A673 (cell line): ENCODE measurements at regions not wholly inside any gene's neighbourhood (a gene's known extent, or its start where the extent isn't known, plus 50 kb on each side); places are given as distances from the start of the nearest gene placed in this dataset.

ENCODE experiments used
- BruUV-seq: library from RNA; stranded (reverse); fragments of 400-500 nt; replicated peaks from 2 replicates; lab custom pipeline; 2021; lab: Mats Ljungman, UMichigan
- CTCF ChIA-PET: fragments of 300-600 bp; sonication (Branson Sonifier 250); formaldehyde crosslinking; loops from one replicate; lab custom pipeline; 2022; ENCODE audit warnings: antibody characterized with exemption; lab: Charles Lee
- POLR2A ChIA-PET: fragments of 300-600 bp; sonication (Branson Sonifier 250); formaldehyde crosslinking; loops from one replicate; lab custom pipeline; 2022; ENCODE audit warnings: antibody characterized with exemption; ENCODE audit not compliant: low non-redundant PET; lab: Charles Lee
- DNase-seq: peaks from one replicate; pipeline ENCODE4 v3.0.0-alpha.2; 2015; ENCODE audit warnings: low spot score
- H3K27ac ChIP-seq: fragments of 200-600 bp; sonication (generic); 2 replicates; pipeline ENCODE4 v1.5.1; 2016; ENCODE audit warnings: mixed run types, low read depth, mild to moderate bottlenecking, mixed read lengths, antibody characterized with exemption, low read length; ENCODE audit not compliant: poor library complexity, severe bottlenecking
- H3K27me3 ChIP-seq: fragments of 200-600 bp; sonication (generic); replicated peaks from 2 replicates; pipeline ENCODE4 v1.6.1; 2017; ENCODE audit warnings: mixed run types, low read depth, mild to moderate bottlenecking, mixed read lengths, antibody characterized with exemption, low read length; ENCODE audit not compliant: insufficient read depth, poor library complexity
- H3K36me3 ChIP-seq: fragments of 200-600 bp; sonication (generic); 2 replicates; pipeline ENCODE4 v1.6.1; 2016; ENCODE audit warnings: mixed run types, mild to moderate bottlenecking, mixed read lengths, antibody characterized with exemption, low read length; ENCODE audit not compliant: insufficient read depth, poor library complexity, severe bottlenecking
- H3K4me1 ChIP-seq: fragments of 200-600 bp; sonication (generic); 2 replicates; pipeline ENCODE4 v1.6.1; 2017; ENCODE audit warnings: mixed run types, mild to moderate bottlenecking, mixed read lengths, antibody characterized with exemption, low read length; ENCODE audit not compliant: insufficient read depth, poor library complexity, severe bottlenecking
- H3K4me3 ChIP-seq: fragments of 200-600 bp; sonication (generic); 2 replicates; pipeline ENCODE4 v1.5.1; 2016; ENCODE audit warnings: low read depth, mixed run types, mild to moderate bottlenecking, mixed read lengths, low read length; ENCODE audit not compliant: poor library complexity, severe bottlenecking
- H3K9me3 ChIP-seq: fragments of 200-600 bp; sonication (generic); 2 replicates; pipeline ENCODE4 v1.6.1; 2016; ENCODE audit warnings: mixed run types, low read depth, mild to moderate bottlenecking, mixed read lengths, antibody characterized with exemption, low read length; ENCODE audit not compliant: poor library complexity, severe bottlenecking
- EZH2 ChIP-seq: fragments of 200-600 bp; sonication (generic); IDR thresholded peaks from 2 replicates; pipeline ENCODE4 v1.6.1; 2017; ENCODE audit warnings: borderline replicate concordance, low read depth, mild to moderate bottlenecking, mixed read lengths, antibody characterized with exemption, low read length; ENCODE audit not compliant: poor library complexity, severe bottlenecking
- intact Hi-C: fragments of 100-400 bp; cut with micrococcal nuclease; formaldehyde crosslinking; loops from one replicate; pipeline ENCODE4 v1.10.0; 2022; ENCODE audit not compliant: unreplicated experiment
- TF ChIP-seq, protein P1 (sequence below): fragments of 300-800, 200-600 bp; sonication (generic); conservative IDR thresholded peaks from 2 replicates; pipeline ENCODE4 v1.5.1; 2017; ENCODE audit warnings: low read depth, mild to moderate bottlenecking, antibody characterized with exemption, low read length, moderate library complexity, mixed read lengths

DNA sequence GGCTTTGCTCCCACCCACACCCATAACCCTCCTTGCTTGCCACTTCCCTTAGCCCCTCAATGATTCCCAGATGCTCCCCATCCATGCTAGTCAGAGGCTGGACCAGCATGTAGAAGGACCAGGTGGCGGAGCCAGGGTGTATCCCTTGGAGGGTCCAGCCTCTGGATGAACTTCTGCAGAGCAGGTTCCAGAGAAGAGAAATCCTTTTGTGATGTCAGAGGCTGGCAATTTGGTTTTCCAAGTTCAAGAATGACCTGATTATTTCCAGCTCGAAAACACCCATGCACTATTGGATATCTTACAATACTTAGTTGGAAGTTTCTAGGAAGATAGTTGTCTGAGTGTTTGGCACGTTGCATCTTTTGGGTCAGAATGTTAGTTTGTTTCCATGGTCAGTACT is 168.3 kb upstream of the RPS6KA3 start:
- no TSS peak for BruUV-seq
- Histone ChIP-seq H3K36me3 (no peaks in the 10 kb centered on the region), H3K27me3 (no peaks in the 10 kb centered on the region), H3K4me1 (peaks cover 5% of the 10 kb centered on the region), H3K27ac (no peak overlapping the region), H3K9me3 (no peaks in the 10 kb centered on the region), H3K4me3 (no peak overlapping the region)
- no peak for DNase-seq
- intact Hi-C loops = no loop called here
- POLR2A ChIA-PET = no interaction called here
- TF ChIP-seq, protein P1, sequence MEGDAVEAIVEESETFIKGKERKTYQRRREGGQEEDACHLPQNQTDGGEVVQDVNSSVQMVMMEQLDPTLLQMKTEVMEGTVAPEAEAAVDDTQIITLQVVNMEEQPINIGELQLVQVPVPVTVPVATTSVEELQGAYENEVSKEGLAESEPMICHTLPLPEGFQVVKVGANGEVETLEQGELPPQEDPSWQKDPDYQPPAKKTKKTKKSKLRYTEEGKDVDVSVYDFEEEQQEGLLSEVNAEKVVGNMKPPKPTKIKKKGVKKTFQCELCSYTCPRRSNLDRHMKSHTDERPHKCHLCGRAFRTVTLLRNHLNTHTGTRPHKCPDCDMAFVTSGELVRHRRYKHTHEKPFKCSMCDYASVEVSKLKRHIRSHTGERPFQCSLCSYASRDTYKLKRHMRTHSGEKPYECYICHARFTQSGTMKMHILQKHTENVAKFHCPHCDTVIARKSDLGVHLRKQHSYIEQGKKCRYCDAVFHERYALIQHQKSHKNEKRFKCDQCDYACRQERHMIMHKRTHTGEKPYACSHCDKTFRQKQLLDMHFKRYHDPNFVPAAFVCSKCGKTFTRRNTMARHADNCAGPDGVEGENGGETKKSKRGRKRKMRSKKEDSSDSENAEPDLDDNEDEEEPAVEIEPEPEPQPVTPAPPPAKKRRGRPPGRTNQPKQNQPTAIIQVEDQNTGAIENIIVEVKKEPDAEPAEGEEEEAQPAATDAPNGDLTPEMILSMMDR = no peak
- no peak for TF ChIP-seq EZH2
- CTCF ChIA-PET = no interaction called here

DNA sequence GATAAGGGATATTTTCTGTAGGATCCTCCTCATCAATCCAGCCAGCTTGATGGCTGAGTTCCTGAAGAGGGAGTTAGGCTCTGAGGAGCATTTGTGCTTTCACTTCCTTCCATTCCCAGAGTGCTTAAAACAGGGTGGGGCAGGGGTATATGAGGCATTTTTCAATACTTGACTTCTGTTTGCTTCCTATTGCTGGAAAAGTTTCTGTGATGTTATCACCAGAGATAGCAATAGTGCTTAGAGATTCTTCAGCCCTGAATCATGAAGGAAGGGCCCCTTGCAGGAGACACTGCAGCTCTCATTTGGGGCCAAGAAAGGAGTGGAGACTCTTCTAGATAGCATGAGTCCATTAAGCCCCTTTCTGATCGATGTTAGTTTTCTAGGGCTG is 166.7 kb upstream of the RPS6KA3 start:
- peaks cover 5% of the 10 kb centered on the region for H3K4me1 ChIP-seq
- no peak overlapping the region for H3K27ac ChIP-seq
- no peaks in the 10 kb centered on the region for H3K36me3 ChIP-seq
- no peak for DNase-seq
- H3K9me3 ChIP-seq = no peaks in the 10 kb centered on the region
- POLR2A ChIA-PET = no interaction called here
- no TSS peak for BruUV-seq
- intact Hi-C loops = no loop called here
- H3K27me3 ChIP-seq = no peaks in the 10 kb centered on the region
- H3K4me3 ChIP-seq = no peak overlapping the region
- CTCF ChIA-PET = no interaction called here
- TF ChIP-seq, protein P1 = no peak
- TF ChIP-seq EZH2 = no peak

DNA sequence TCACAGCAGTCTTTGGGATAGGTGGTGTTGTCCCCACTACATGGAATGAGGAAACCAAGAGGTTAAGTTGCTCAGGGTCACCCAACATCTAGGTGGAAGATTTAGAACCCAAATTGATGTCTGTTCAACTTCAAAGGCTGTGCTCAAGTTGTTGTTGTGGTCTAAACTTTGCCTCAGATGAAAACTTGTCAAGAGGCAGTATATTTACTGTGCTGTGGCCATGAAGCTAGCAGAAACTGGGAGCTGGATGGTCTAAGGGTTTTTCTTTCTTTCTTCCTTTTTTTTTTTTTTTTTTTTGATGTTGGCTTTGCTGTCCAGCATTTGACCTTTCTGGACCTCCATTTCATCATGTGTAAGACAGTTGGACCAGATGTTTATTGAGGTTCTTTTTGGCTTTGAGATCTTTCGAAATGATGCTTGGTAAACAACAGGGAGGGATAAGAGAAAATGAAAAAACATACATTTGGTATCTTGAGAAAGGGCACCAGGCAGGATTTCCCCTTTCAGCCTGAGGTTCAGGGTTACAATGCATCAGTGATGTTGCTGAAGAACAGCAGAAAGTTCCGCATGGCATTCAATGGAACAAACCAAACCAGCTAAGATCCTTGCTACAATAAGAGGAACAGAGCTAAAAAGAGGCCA is 166.2 kb upstream of the RPS6KA3 start:
- CTCF ChIA-PET = no interaction called here
- no peaks in the 10 kb centered on the region for H3K36me3 ChIP-seq
- intact Hi-C loops = no loop called here
- H3K4me1 ChIP-seq = peaks cover 5% of the 10 kb centered on the region
- BruUV-seq = no TSS peak
- DNase-seq = no peak
- no peak for TF ChIP-seq EZH2
- TF ChIP-seq, protein P1 = no peak
- H3K9me3 ChIP-seq = no peaks in the 10 kb centered on the region
- H3K4me3 ChIP-seq = no peak overlapping the region
- POLR2A ChIA-PET = no interaction called here
- H3K27ac ChIP-seq = no peak overlapping the region
- no peaks in the 10 kb centered on the region for H3K27me3 ChIP-seq
